ENCODE measurements at regions not wholly inside any gene's neighbourhood (a gene's known extent, or its start where the extent isn't known, plus 50 kb on each side); places are given as distances from the start of the nearest gene placed in this dataset.

GRCh38 chrX:107561468-107562215 lies 66.7 kb upstream of the PRPS1 start:
- DNase-seq = no peak

GRCh38 chrX:107562482-107562881 lies 65.8 kb upstream of the PRPS1 start:
- no peak for DNase-seq

- no peak for DNase-seq
These were observed 64.5 kb upstream of the PRPS1 start for GRCh38 chrX:107563824-107564223.

- DNase-seq = no peak
These were observed 63.3 kb upstream of the PRPS1 start for GRCh38 chrX:107565015-107565414.

GRCh38 chrX:107565931-107566603 lies 62.2 kb upstream of the PRPS1 start:
- peak; percentile 65 for DNase-seq

GRCh38 chrX:107566604-107567262 lies 61.6 kb upstream of the PRPS1 start:
- DNase-seq = no peak

- DNase-seq = peak; percentile 26
These were observed 60.9 kb upstream of the PRPS1 start for GRCh38 chrX:107567370-107567769.

- no peak for DNase-seq
These were observed 56.9 kb upstream of the PRPS1 start for GRCh38 chrX:107571296-107571998.

GRCh38 chrX:107573016-107573415 lies 55.3 kb upstream of the PRPS1 start:
- no peak for DNase-seq

- DNase-seq = no peak
These were observed 54.1 kb upstream of the PRPS1 start for GRCh38 chrX:107574054-107574683.

- DNase-seq = no peak
These were observed 53.6 kb upstream of the PRPS1 start for GRCh38 chrX:107574711-107575110.

- no peak for DNase-seq
These were observed 51.9 kb upstream of the PRPS1 start for GRCh38 chrX:107576392-107576791.

- no peak for DNase-seq
These were observed 51.5 kb upstream of the PRPS1 start for GRCh38 chrX:107576841-107577240.

- DNase-seq = no peak
These were observed 50.4 kb upstream of the PRPS1 start for GRCh38 chrX:107577933-107578332.

All from NCI-H82 (cell line).